ENCODE measurements at regions not wholly inside any gene's neighbourhood (a gene's known extent, or its start where the extent isn't known, plus 50 kb on each side); places are given as distances from the start of the nearest gene placed in this dataset.

GRCh38 chr10:52696232-52696631 lies 76.4 kb downstream of the MBL2 start:
- no peak overlapping the region for H3K27ac Mint-ChIP-seq
- no peaks in the 10 kb centered on the region for H3K4me1 Mint-ChIP-seq
- ATAC-seq (no peak), DNase-seq (no peak)
- H3K27me3 Mint-ChIP-seq = no peaks in the 10 kb centered on the region
- H3K36me3 Mint-ChIP-seq = no peaks in the 10 kb centered on the region
- H3K4me3 Mint-ChIP-seq = no peak overlapping the region
- peaks cover 1 to 9% (median 5%) of the 10 kb centered on the region in 9 donors for H3K9me3 Mint-ChIP-seq
- POLR2A ChIA-PET = no interaction called here

DNA sequence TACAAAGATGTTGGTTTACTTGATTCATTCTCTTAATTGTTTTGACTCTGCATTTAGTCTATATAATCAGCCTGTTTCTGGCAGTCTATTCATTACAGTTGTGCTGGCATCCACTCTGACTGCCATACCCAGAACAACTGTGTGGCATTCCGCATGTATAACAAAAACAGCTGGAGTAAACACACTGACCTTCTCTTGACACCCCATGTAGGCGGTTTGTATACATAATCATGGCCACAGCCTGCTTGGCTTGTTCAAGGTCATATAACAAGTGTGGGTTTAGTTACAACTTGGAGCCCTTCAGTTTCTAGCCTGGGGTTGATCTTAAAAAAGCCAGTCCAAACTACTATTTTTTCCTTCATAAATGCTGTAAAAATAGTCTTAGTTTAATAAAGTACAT lies 70.9 kb downstream of the MBL2 start:
- POLR2A ChIA-PET = no interaction called here
- Mint-ChIP-seq H3K4me1 (no peaks in the 10 kb centered on the region), H3K4me3 (no peak overlapping the region)

GRCh38 chr10:52703451-52703850 lies 69.1 kb downstream of the MBL2 start:
- ATAC-seq (no peak), DNase-seq (no peak)
- Mint-ChIP-seq H3K4me3 (no peak overlapping the region), H3K27me3 (no peaks in the 10 kb centered on the region), H3K27ac (no peak overlapping the region), H3K4me1 (no peaks in the 10 kb centered on the region), H3K9me3 (peaks cover 0 to 3% (median 0%) of the 10 kb centered on the region in 9 donors), H3K36me3 (no peaks in the 10 kb centered on the region)
- POLR2A ChIA-PET = no interaction called here

More for the DNA sequence above, 70.9 kb downstream of the MBL2 start:
- ATAC-seq (no peak), DNase-seq (no peak)
- no peaks in the 10 kb centered on the region for H3K36me3 Mint-ChIP-seq
- no peak overlapping the region for H3K27ac Mint-ChIP-seq
- H3K27me3 Mint-ChIP-seq = no peaks in the 10 kb centered on the region
- peaks cover 0 to 3% (median 0%) of the 10 kb centered on the region in 9 donors for H3K9me3 Mint-ChIP-seq

DNA sequence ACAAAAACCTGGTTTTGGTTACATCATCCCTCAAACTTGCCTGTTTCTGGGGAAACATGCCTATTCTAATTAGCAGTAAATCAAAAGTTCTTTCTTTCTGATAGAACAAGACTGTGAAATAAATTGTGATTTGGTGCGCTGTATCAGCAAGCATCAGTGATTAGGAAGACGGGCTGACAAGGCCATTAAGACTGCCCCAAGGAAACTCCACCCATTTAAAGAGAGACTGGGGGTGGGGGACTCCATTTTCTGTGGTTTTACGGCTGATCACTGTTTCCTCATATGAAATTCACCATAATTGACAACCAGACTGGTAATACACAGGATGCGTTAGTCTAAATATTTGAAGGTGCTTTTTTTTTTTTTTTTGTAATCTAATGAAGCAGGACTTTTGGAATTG lies 68.7 kb downstream of the MBL2 start:
- H3K4me1 Mint-ChIP-seq = no peaks in the 10 kb centered on the region
- POLR2A ChIA-PET = no interaction called here
- H3K27me3 Mint-ChIP-seq = no peaks in the 10 kb centered on the region
- H3K4me3 Mint-ChIP-seq = no peak overlapping the region
- H3K36me3 Mint-ChIP-seq = no peaks in the 10 kb centered on the region
- no peak for DNase-seq
- H3K9me3 Mint-ChIP-seq = peaks cover 0 to 3% (median 0%) of the 10 kb centered on the region in 9 donors
- no peak overlapping the region for H3K27ac Mint-ChIP-seq
- ATAC-seq = no peak

- ATAC-seq (no peak), DNase-seq (no peak)
- POLR2A ChIA-PET = no interaction called here
- Mint-ChIP-seq H3K4me1 (no peaks in the 10 kb centered on the region), H3K9me3 (peaks cover 0 to 7% (median 0%) of the 10 kb centered on the region in 9 donors), H3K27ac (no peak overlapping the region), H3K4me3 (no peak overlapping the region), H3K36me3 (no peaks in the 10 kb centered on the region), H3K27me3 (no peaks in the 10 kb centered on the region)
These were observed 66.1 kb downstream of the MBL2 start for GRCh38 chr10:52706332-52707070.
